SU-DHL-6 (cell line): ENCODE measurements at regions not wholly inside any gene's neighbourhood (a gene's known extent, or its start where the extent isn't known, plus 50 kb on each side); places are given as distances from the start of the nearest gene placed in this dataset.

Experiments used
- H2AFZ ChIP-seq: fragments of 200-600 bp; sonication (generic); 2 replicates; pipeline ENCODE4 v1.6.1; 2014; ENCODE audit warnings: low read depth, mild to moderate bottlenecking, moderate library complexity, mixed read lengths, antibody characterized with exemption, low read length; ENCODE audit not compliant: severe bottlenecking
- H3F3A ChIP-seq: fragments of 200-600 bp; shearing (Covaris generic); 2 replicates; pipeline ENCODE4 v1.6.0; 2016; ENCODE audit warnings: antibody characterized with exemption, mild to moderate bottlenecking; ENCODE audit not compliant: insufficient read depth
- H3K27ac ChIP-seq: fragments of 200-600 bp; sonication (generic); 2 replicates; pipeline ENCODE4 v1.5.1; 2016; ENCODE audit warnings: low read depth, mild to moderate bottlenecking, low read length, moderate library complexity, mixed read lengths
- H3K27me3 ChIP-seq: fragments of 200-600 bp; sonication (generic), shearing (Covaris generic); 2 replicates; pipeline ENCODE4 v1.6.0; 2014; ENCODE audit warnings: mild to moderate bottlenecking, low read length
- H3K36me3 ChIP-seq: fragments of 200-600 bp; sonication (generic); 2 replicates; pipeline ENCODE4 v1.6.1; 2014; ENCODE audit warnings: mild to moderate bottlenecking, low read length, mixed read lengths
- H3K4me2 ChIP-seq: fragments of 300-600, 200-600 bp; shearing (Covaris generic), sonication (generic); 2 replicates; pipeline ENCODE4 v1.6.0; 2014; ENCODE audit warnings: low read length, low read depth, mild to moderate bottlenecking; ENCODE audit not compliant: poor library complexity, severe bottlenecking
- H3K4me3 ChIP-seq: fragments of 200-600 bp; sonication (generic); 2 replicates; pipeline ENCODE4 v1.5.1; 2014; ENCODE audit warnings: antibody characterized with exemption, low read length, mild to moderate bottlenecking, mixed read lengths; ENCODE audit not compliant: insufficient read depth, poor library complexity, severe bottlenecking
- H3K79me2 ChIP-seq: fragments of 200-600 bp; sonication (generic); 2 replicates; pipeline ENCODE4 v1.6.1; 2014; ENCODE audit warnings: mild to moderate bottlenecking, low read length, moderate library complexity; ENCODE audit not compliant: insufficient read depth
- H3K9ac ChIP-seq: fragments of 200-600 bp; sonication (generic); 2 replicates; pipeline ENCODE4 v1.7.0; 2014; ENCODE audit warnings: mild to moderate bottlenecking, low read length
- H3K9me2 ChIP-seq: fragments of 200-600 bp; sonication (generic); replicated peaks from 2 replicates; pipeline ENCODE4 v1.6.1; 2014; ENCODE audit warnings: low read length; ENCODE audit not compliant: insufficient read depth
- H3K9me3 ChIP-seq: fragments of 200-600 bp; sonication (generic); 2 replicates; pipeline ENCODE4 v1.6.1; 2014; ENCODE audit warnings: low read length, mixed read lengths; ENCODE audit not compliant: insufficient read depth
- H4K20me1 ChIP-seq: fragments of 200-600 bp; sonication (generic); 2 replicates; pipeline ENCODE4 v1.6.1; 2014; ENCODE audit warnings: low read depth, mild to moderate bottlenecking, antibody characterized with exemption, low read length, moderate library complexity, mixed read lengths
- CTCF ChIP-seq: fragments of 200-600 bp; sonication (generic); IDR thresholded peaks from one replicate; pipeline ENCODE4 v1.5.1; 2017; ENCODE audit warnings: antibody characterized with exemption, mild to moderate bottlenecking, low read length, moderate library complexity; ENCODE audit not compliant: insufficient read depth, poor library complexity, severe bottlenecking
- EZH2phosphoT487 ChIP-seq: fragments of 200-600 bp; sonication (generic), shearing (Covaris generic); conservative IDR thresholded peaks from 2 replicates; pipeline ENCODE4 v1.6.1; 2018; ENCODE audit warnings: mild to moderate bottlenecking, antibody characterized with exemption, low read length, moderate library complexity, mixed read lengths

GRCh38 chr20:11278461-11278860 lies 604.7 kb upstream of the JAG1 start:
- H3K4me2 ChIP-seq, result no peak overlapping the region
- no peak overlapping the region for H3K27ac ChIP-seq
- H3K4me3 ChIP-seq, result no peak overlapping the region
- no peaks in the 10 kb centered on the region for H3K27me3 ChIP-seq
- no peaks in the 10 kb centered on the region for H3K36me3 ChIP-seq
- H3K9me2 ChIP-seq, result no peaks in the 10 kb centered on the region
- H3K9me3 ChIP-seq, result no peaks in the 10 kb centered on the region
- no peak overlapping the region for H3K9ac ChIP-seq
- TF ChIP-seq CTCF (no peak), EZH2phosphoT487 (no peak)
- no peaks in the 10 kb centered on the region for H3F3A ChIP-seq
- no peak overlapping the region for H2AFZ ChIP-seq
- no peaks in the 10 kb centered on the region for H3K79me2 ChIP-seq
- no peaks in the 10 kb centered on the region for H4K20me1 ChIP-seq

- no peaks in the 10 kb centered on the region for H3K36me3 ChIP-seq
- no peak for TF ChIP-seq CTCF
- TF ChIP-seq EZH2phosphoT487, result no peak
- no peak overlapping the region for H3K4me3 ChIP-seq
- no peaks in the 10 kb centered on the region for H3K27me3 ChIP-seq
- no peaks in the 10 kb centered on the region for H3K9me2 ChIP-seq
- no peak overlapping the region for H3K9ac ChIP-seq
- H3K9me3 ChIP-seq, result no peaks in the 10 kb centered on the region
- no peaks in the 10 kb centered on the region for H3K79me2 ChIP-seq
- no peaks in the 10 kb centered on the region for H4K20me1 ChIP-seq
- H3K4me2 ChIP-seq, result no peak overlapping the region
- no peak overlapping the region for H2AFZ ChIP-seq
- no peaks in the 10 kb centered on the region for H3F3A ChIP-seq
- no peak overlapping the region for H3K27ac ChIP-seq
Observed at GRCh38 chr20:11281240-11281639, 607.4 kb upstream of the JAG1 start.

DNA sequence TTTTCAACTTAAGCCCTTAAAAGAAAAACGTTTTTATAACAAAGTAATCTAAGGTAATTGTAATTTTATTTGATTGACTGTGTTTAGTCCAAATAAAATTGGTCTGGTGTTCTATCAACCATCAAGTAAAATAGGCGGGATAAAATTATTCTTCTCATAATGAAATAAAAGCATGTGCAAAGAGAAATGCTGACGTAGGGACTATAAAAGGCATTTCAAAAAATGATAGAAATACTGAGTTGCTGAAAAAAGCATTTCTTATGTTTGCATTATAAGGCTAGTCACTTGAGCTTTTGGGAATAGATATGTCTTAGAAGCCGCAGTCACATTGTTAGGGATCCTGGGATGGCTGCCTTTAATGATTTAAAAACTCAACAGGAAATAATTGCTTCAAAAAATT lies 608.0 kb upstream of the JAG1 start:
- Histone ChIP-seq H3K4me2 (no peak overlapping the region), H3K9me2 (no peaks in the 10 kb centered on the region), H2AFZ (no peak overlapping the region), H3K36me3 (no peaks in the 10 kb centered on the region), H3K9ac (no peak overlapping the region), H3K4me3 (no peak overlapping the region), H3F3A (no peaks in the 10 kb centered on the region), H4K20me1 (no peaks in the 10 kb centered on the region), H3K27ac (no peak overlapping the region), H3K79me2 (no peaks in the 10 kb centered on the region), H3K27me3 (no peaks in the 10 kb centered on the region), H3K9me3 (no peaks in the 10 kb centered on the region)
- TF ChIP-seq EZH2phosphoT487 (no peak), CTCF (no peak)

GRCh38 chr20:11287126-11287525 lies 613.3 kb upstream of the JAG1 start:
- Histone ChIP-seq H3K36me3 (no peaks in the 10 kb centered on the region), H3K4me2 (no peak overlapping the region), H3K4me3 (no peak overlapping the region), H3K9me2 (no peaks in the 10 kb centered on the region), H3K79me2 (no peaks in the 10 kb centered on the region), H3K27ac (no peak overlapping the region), H3K27me3 (no peaks in the 10 kb centered on the region), H3K9ac (no peak overlapping the region), H4K20me1 (no peaks in the 10 kb centered on the region), H3K9me3 (no peaks in the 10 kb centered on the region), H3F3A (no peaks in the 10 kb centered on the region), H2AFZ (no peak overlapping the region)
- TF ChIP-seq CTCF, result no peak
- TF ChIP-seq EZH2phosphoT487, result no peak
